Thyroid gland (tissue), 4 donors: ENCODE measurements at regions not wholly inside any gene's neighbourhood (a gene's known extent, or its start where the extent isn't known, plus 50 kb on each side); places are given as distances from the start of the nearest gene placed in this dataset.

ENCODE experiments used
- DNase-seq, 2 donors: peaks; one replicate each; pipeline ENCODE4 v3.0.0-alpha.2; 2019
- H3K27ac ChIP-seq, 3 donors: fragments of 200-600 bp; sonication (generic); 1 replicate in 2 of 3; 2 replicates in 1 of 3; pipeline ENCODE4 v1.5.1; 2016 to 2019; ENCODE audit warnings: mild to moderate bottlenecking in 1 of 3, moderate library complexity in 1 of 3
- H3K27me3 ChIP-seq: fragments of 200-600 bp; sonication (generic); one replicate; pipeline ENCODE4 v1.5.1; 2019
- H3K36me3 ChIP-seq, 2 donors: fragments of 200-600 bp; sonication (generic); one replicate each; pipeline ENCODE4 v1.5.1; 2016 to 2019
- H3K4me1 ChIP-seq, 2 donors: fragments of 200-600 bp; sonication (generic); one replicate each; pipeline ENCODE4 v1.5.1; 2017 to 2019
- H3K4me3 ChIP-seq, 3 donors: fragments of 200-600 bp; sonication (generic); replicated peaks in 1 of 3; 1 replicate in 2 of 3; 2 replicates in 1 of 3; pipeline ENCODE4 v1.5.1; 2016; ENCODE audit warnings: mild to moderate bottlenecking in 1 of 3
- H3K9me3 ChIP-seq: fragments of 200-600 bp; sonication (generic); one replicate; pipeline ENCODE4 v1.5.1; 2017
- POLR2A ChIP-seq, 2 donors: fragments of 450-650 bp; IDR thresholded peaks; one replicate each; pipeline ENCODE4 v1.6.1; 2017; ENCODE audit warnings: antibody characterized with exemption in 2 of 2, mild to moderate bottlenecking in 2 of 2, moderate library complexity in 1 of 2
- WGBS, 2 donors: methylation state at CpG; one replicate each; pipeline ENCODE4 v1.1.5; 2017; 5-methylcytosine and 5-hydroxymethylcytosine counted together
- intact Hi-C: fragments of 100-400 bp; cut with DNase I; formaldehyde crosslinking; loops from one replicate; pipeline ENCODE4 v1.15.1; 2023
- TF ChIP-seq, protein P1 (sequence below), 6 experiments: fragments of 200-600 bp in 3 of 6; fragments of 450-650 bp in 3 of 6; sonication (generic) in 3 of 6; IDR thresholded peaks; one replicate each; pipeline ENCODE4 v1.5.1; 2016 to 2019; ENCODE audit warnings: antibody characterized with exemption in 6 of 6, mild to moderate bottlenecking in 2 of 6, inconsistent platforms in 1 of 6, moderate library complexity in 1 of 6

DNA sequence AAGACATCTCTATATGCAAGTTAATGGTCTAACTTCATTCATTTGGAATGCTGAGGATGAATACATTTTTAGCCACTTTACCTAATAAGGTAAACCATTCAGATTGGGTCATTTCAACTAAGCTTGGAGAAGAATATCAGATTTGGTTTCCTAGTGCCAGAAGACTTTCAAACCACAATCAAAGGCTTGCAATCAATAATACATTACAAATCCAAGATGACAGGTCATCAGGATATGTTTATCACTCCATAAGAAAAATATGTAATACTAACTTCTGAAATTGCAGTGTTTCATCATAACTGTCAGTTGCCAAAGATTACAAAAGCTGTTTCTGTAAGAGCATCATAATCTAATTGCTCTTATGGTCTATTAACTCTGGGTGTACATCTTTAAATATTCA is 654.0 kb downstream of the COL12A1 start:
- Histone ChIP-seq H3K36me3 (no peaks in the 10 kb centered on the region), H3K4me3 (no peak overlapping the region), H3K27ac (no peak overlapping the region), H3K27me3 (no peaks in the 10 kb centered on the region), H3K9me3 (no peaks in the 10 kb centered on the region), H3K4me1 (no peaks in the 10 kb centered on the region)
- intact Hi-C loops, result no loop called here
- TF ChIP-seq, protein P1, sequence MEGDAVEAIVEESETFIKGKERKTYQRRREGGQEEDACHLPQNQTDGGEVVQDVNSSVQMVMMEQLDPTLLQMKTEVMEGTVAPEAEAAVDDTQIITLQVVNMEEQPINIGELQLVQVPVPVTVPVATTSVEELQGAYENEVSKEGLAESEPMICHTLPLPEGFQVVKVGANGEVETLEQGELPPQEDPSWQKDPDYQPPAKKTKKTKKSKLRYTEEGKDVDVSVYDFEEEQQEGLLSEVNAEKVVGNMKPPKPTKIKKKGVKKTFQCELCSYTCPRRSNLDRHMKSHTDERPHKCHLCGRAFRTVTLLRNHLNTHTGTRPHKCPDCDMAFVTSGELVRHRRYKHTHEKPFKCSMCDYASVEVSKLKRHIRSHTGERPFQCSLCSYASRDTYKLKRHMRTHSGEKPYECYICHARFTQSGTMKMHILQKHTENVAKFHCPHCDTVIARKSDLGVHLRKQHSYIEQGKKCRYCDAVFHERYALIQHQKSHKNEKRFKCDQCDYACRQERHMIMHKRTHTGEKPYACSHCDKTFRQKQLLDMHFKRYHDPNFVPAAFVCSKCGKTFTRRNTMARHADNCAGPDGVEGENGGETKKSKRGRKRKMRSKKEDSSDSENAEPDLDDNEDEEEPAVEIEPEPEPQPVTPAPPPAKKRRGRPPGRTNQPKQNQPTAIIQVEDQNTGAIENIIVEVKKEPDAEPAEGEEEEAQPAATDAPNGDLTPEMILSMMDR (IDR thresholded peaks at IDR 0.05), result no peak
- no peak for TF ChIP-seq POLR2A (IDR thresholded peaks at IDR 0.05)
- DNase-seq, result no peak

DNA sequence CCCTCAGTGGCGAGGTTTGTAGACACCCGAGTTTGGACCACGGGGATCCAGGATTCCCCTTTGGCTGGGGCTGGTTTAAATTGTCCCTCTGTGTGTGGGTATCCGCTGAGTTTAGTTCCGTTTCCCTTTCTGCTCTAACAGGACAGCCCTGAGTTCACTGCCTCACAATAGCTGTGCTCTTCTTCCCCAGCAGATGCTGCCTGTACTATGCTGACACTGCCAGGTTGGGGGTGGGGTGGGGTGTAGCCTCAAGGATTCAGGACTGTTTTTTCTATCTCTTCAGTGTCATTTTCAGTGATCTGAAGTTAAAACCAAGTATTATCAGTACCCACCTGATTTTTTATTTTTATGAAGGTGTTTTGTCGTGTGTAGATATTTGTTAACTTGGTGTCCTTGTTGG is 655.0 kb downstream of the COL12A1 start:
- H3K4me3 ChIP-seq, result no peak overlapping the region
- 84 to 86% methylated on average over 6 of the region's 6 CpGs for WGBS, 2 donors
- H3K4me1 ChIP-seq, result no peaks in the 10 kb centered on the region
- no peaks in the 10 kb centered on the region for H3K9me3 ChIP-seq
- intact Hi-C loops, result no loop called here
- TF ChIP-seq, protein P1 (IDR thresholded peaks at IDR 0.05), result no peak
- no peak for TF ChIP-seq POLR2A (IDR thresholded peaks at IDR 0.05)
- no peak for DNase-seq
- no peak overlapping the region for H3K27ac ChIP-seq
- H3K27me3 ChIP-seq, result no peaks in the 10 kb centered on the region
- H3K36me3 ChIP-seq, result no peaks in the 10 kb centered on the region

DNA sequence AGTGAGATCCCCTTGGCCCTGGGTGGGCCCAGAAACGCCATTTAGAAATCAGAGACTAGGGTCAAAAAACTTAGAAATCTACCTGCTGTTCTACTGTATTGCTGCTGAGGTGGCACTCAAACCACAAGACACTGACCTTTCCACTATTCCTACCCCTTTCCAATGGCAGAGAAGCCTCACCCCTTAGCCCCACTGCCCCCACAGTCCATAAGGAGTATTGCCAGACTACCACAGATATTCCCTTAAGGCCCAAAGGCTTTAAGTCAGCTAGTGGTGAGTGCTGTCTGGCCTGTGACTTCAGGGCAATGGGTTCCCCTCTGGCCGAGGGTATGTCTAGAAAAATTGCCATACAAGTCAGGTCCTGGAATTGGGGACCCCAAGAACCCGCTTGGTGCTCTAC is 656.1 kb downstream of the COL12A1 start:
- DNase-seq, result no peak
- Histone ChIP-seq H3K4me3 (no peak overlapping the region), H3K27ac (no peak overlapping the region), H3K4me1 (no peaks in the 10 kb centered on the region), H3K27me3 (no peaks in the 10 kb centered on the region), H3K9me3 (no peaks in the 10 kb centered on the region), H3K36me3 (no peaks in the 10 kb centered on the region)
- 82 to 93% methylated on average over 2 to 3 of the region's 3 CpGs for WGBS, 2 donors
- intact Hi-C loops, result no loop called here
- TF ChIP-seq, protein P1 (IDR thresholded peaks at IDR 0.05), result no peak
- TF ChIP-seq POLR2A (IDR thresholded peaks at IDR 0.05), result no peak

DNA sequence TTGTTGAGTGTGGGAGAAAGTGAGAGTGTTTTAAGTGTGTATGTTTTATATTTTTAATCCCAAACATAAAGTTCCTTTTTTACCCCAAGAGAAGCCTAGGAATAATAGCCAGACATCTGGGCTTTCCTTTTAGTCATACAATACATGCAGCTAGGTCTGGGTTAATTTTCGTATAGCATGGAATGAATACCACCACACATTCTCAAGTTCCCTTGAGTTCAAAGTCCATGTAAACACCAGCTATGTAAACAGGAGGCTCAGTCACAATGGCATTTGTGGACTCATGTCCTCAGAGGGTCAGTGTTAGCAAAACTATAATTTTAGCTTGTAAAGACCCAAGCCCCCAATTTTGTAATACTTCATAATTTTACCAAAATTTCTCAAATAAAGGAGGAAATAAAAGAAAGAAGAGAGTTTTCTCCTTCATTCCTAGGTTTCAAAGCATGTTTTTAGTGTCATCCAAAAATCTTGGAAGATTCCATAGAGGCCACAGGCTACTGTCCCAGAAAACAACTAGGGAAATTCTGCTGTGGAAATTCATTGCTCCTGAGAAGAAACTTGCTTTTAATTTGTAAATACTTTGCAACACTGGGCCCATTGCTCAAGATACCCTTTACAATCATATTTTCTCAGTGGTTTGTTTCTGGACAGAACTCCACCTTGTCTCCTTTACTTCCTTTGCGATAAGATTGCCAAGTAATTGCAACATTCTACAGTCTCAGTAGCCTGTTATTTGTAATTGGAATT is 671.2 kb downstream of the COL12A1 start:
- intact Hi-C loops, result no loop called here
- no peak for DNase-seq
- WGBS, 2 donors, result 61 to 64% methylated on average over 2 of the region's 2 CpGs
- Histone ChIP-seq H3K4me1 (no peaks in the 10 kb centered on the region), H3K36me3 (no peaks in the 10 kb centered on the region), H3K4me3 (no peak overlapping the region), H3K27ac (no peak overlapping the region), H3K27me3 (no peaks in the 10 kb centered on the region), H3K9me3 (no peaks in the 10 kb centered on the region)
- TF ChIP-seq POLR2A (IDR thresholded peaks at IDR 0.05), result no peak
- TF ChIP-seq, protein P1 (IDR thresholded peaks at IDR 0.05), result no peak

DNA sequence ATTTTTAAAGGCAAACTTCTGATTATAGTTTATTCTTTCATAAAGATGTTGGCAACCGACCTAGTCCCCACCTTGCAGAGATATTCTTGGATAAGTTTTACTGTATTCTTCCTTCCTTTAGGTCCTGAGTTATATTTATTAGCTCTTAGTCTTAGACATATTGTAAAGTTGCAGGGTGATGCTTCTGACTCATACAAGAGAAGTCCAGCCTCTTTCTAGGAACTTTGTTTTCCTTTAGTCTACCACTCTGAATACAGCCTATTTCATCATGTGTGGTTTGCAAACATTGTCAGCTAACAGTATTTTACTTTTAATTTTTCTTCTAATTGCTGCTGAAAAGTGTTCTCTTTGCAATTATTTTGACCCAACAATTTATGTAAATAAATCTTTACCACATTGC is 686.7 kb downstream of the COL12A1 start:
- no peak overlapping the region for H3K4me3 ChIP-seq
- H3K4me1 ChIP-seq, result no peaks in the 10 kb centered on the region
- TF ChIP-seq, protein P1 (IDR thresholded peaks at IDR 0.05), result no peak
- TF ChIP-seq POLR2A (IDR thresholded peaks at IDR 0.05), result no peak
- 67 to 72% methylated on average over 1 of the region's 1 CpG for WGBS, 2 donors
- H3K27me3 ChIP-seq, result no peaks in the 10 kb centered on the region
- no peak overlapping the region for H3K27ac ChIP-seq
- no peak for DNase-seq
- H3K9me3 ChIP-seq, result no peaks in the 10 kb centered on the region
- no peaks in the 10 kb centered on the region for H3K36me3 ChIP-seq
- intact Hi-C loops, result no loop called here
